ENCODE measurements at regions not wholly inside any gene's neighbourhood (a gene's known extent, or its start where the extent isn't known, plus 50 kb on each side); places are given as distances from the start of the nearest gene placed in this dataset.

DNA sequence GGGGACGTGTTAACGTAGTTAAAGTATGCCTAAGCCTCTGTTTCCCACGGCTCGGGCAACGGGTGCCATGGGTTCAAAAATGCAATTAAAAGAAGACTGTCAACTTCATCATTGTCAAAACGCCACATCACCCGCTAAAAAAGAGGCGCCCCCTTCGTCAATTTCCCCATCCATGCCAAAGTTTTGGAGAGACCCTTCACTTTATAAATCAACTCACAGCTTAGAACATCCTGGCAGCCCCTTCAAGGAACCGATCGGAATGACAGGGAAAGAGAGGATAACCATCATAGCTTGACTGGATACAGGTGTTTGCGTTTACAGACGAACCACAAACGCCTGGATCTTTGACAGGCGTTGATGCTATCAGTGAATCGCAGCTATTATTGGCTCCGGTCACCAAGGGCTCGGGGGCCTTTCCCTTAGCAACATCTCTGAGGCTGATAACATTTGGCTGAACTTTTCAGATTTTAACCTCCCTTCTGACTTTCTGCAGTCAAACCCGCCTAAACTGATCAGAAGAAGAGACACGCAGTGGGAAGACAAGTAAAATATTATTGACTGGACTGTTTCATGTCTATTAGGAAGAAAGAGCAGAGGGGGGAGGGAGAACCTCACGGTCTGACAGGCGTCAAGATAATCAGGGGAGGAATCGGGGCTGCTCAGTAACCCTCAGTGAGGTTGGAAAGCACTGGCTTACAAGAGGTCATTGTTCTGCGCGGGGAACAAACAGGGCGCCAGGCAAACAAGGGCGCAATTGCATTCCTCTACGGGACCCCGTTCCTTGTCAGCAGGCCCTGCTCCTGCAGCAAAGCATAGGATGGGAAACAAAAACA is 322.5 kb upstream of the ZNF507 start:
- POLR2A ChIA-PET = no interaction called here
- CTCF ChIA-PET = no interaction called here
- TF ChIP-seq HOXB5 (CRISPR knock-in tag; IDR thresholded peaks at IDR 0.05) (no peak), MAZ (IDR thresholded peaks at IDR 0.05; ENCODE audit: borderline replicate concordance, low read depth, low read length) (no peak), KDM1A (IDR thresholded peaks at IDR 0.05; ENCODE audit: low read depth) (no peak), TP53 (CRISPR knock-in tag; IDR thresholded peaks at IDR 0.05) (no peak), ZNF302 (CRISPR knock-in tag; IDR thresholded peaks at IDR 0.05) (no peak), FOSB (CRISPR knock-in tag; IDR thresholded peaks at IDR 0.05) (no peak), BCL3 (IDR thresholded peaks at IDR 0.05) (no peak), REST (IDR thresholded peaks at IDR 0.05) (no peak), RFX5 (IDR thresholded peaks at IDR 0.05) (no peak), SREBF2 (IDR thresholded peaks at IDR 0.05) (no peak), HDAC2 (IDR thresholded peaks at IDR 0.05) (no peak), RARB (CRISPR knock-in tag; IDR thresholded peaks at IDR 0.05) (no peak), ZFP36 (IDR thresholded peaks at IDR 0.05; ENCODE audit: borderline replicate concordance, partially characterized antibody) (no peak), KDM5A (IDR thresholded peaks at IDR 0.05) (no peak), BHLHE40 (IDR thresholded peaks at IDR 0.05; ENCODE audit: low read depth, low read length) (no peak), HOXB13 (CRISPR knock-in tag; IDR thresholded peaks at IDR 0.05; ENCODE audit: low read depth) (no peak), EHMT2 (IDR thresholded peaks at IDR 0.05; ENCODE audit: low read depth) (no peak), POLR2AphosphoS2 (conservative IDR thresholded peaks at IDR 0.05; ENCODE audit: low read length) (no peak), CBX2 (IDR thresholded peaks at IDR 0.05; ENCODE audit: borderline replicate concordance, low read depth) (no peak)
- TF ChIP-seq, protein P1, sequence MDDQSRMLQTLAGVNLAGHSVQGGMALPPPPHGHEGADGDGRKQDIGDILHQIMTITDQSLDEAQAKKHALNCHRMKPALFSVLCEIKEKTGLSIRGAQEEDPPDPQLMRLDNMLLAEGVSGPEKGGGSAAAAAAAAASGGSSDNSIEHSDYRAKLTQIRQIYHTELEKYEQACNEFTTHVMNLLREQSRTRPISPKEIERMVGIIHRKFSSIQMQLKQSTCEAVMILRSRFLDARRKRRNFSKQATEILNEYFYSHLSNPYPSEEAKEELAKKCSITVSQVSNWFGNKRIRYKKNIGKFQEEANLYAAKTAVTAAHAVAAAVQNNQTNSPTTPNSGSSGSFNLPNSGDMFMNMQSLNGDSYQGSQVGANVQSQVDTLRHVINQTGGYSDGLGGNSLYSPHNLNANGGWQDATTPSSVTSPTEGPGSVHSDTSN (IDR thresholded peaks at IDR 0.05) = no peak
- 15% methylated on average over 29 of the region's 29 CpGs for WGBS (ENCODE audit: missing lambda C conversion rate)
- no peak for DNase-seq (ENCODE audit: low read depth in 1 of 2, low spot score in 1 of 2)
- no peaks in the 10 kb centered on the region; the same call in 1 of the 3 replicates for H3K9me3 ChIP-seq
- H3K27ac ChIP-seq = no peak overlapping the region
- no peak for FAIRE-seq
- H3K4me3 ChIP-seq = no peak overlapping the region
- no peaks in the 10 kb centered on the region for H3K4me1 ChIP-seq
- no peak for ATAC-seq
- no peak overlapping the region for H3K4me2 ChIP-seq

GRCh38 chr19:32023564-32023832 is 321.9 kb upstream of the ZNF507 start:
- Histone ChIP-seq H3K27ac (no peak overlapping the region), H3K4me2 (no peak overlapping the region), H3K4me3 (no peak overlapping the region), H3K4me1 (no peaks in the 10 kb centered on the region), H3K9me3 (peaks cover 3% of the 10 kb centered on the region; the same call in 2 of the 3 replicates)
- WGBS (ENCODE audit: missing lambda C conversion rate) = 21% methylated on average over 6 of the region's 6 CpGs
- ChIA-PET CTCF (no interaction called here), POLR2A (no interaction called here)
- FAIRE-seq (no peak), ATAC-seq (no peak), DNase-seq (ENCODE audit: low read depth in 1 of 2, low spot score in 1 of 2) (no peak)
- TF ChIP-seq MAFK (IDR thresholded peaks at IDR 0.05; ENCODE audit: partially characterized antibody) (no peak), RFX5 (IDR thresholded peaks at IDR 0.05) (no peak), ESRRA (IDR thresholded peaks at IDR 0.05; ENCODE audit: borderline replicate concordance, low read length) (no peak), POLR2A (IDR thresholded peaks at IDR 0.05; ENCODE audit: low read length) (no peak)

Data from A549 (cell line).